Transverse colon (tissue), 3 donors: ENCODE measurements at regions not wholly inside any gene's neighbourhood (a gene's known extent, or its start where the extent isn't known, plus 50 kb on each side); places are given as distances from the start of the nearest gene placed in this dataset.

ENCODE experiments used
- CTCF ChIP-seq, 5 experiments: fragments of 200-600 bp in 3 of 5; fragments of 450-650 bp in 2 of 5; sonication (generic) in 3 of 5; IDR thresholded peaks; 1 replicate in 2 of 5; 2 replicates in 3 of 5; pipeline ENCODE4 v1.5.1; 2016 to 2017; ENCODE audit warnings: antibody characterized with exemption in 5 of 5, inconsistent platforms in 3 of 5, mild to moderate bottlenecking in 2 of 5, moderate library complexity in 1 of 5
- POLR2A ChIP-seq: fragments of 450-650 bp; IDR thresholded peaks from one replicate; pipeline ENCODE4 v1.6.1; 2016; ENCODE audit warnings: antibody characterized with exemption, mild to moderate bottlenecking, moderate library complexity

GRCh38 chr5:143496943-143497342 lies 93.5 kb upstream of the NR3C1 start:
- TF ChIP-seq CTCF (IDR thresholded peaks at IDR 0.05) (no peak), POLR2A (no peak)
